ENCODE measurements at regions not wholly inside any gene's neighbourhood (a gene's known extent, or its start where the extent isn't known, plus 50 kb on each side); places are given as distances from the start of the nearest gene placed in this dataset.

GRCh38 chr5:103441523-103441922 lies 121.1 kb downstream of the NUDT12 start:
- no peak for TF ChIP-seq POLR2A (IDR thresholded peaks at IDR 0.05; ENCODE audit: extremely low read depth, insufficient read length)
- TF ChIP-seq, protein P1, sequence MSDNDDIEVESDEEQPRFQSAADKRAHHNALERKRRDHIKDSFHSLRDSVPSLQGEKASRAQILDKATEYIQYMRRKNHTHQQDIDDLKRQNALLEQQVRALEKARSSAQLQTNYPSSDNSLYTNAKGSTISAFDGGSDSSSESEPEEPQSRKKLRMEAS (IDR thresholded peaks at IDR 0.05; ENCODE audit: low read depth, low read length), result no peak
- TF ChIP-seq, protein P2, sequence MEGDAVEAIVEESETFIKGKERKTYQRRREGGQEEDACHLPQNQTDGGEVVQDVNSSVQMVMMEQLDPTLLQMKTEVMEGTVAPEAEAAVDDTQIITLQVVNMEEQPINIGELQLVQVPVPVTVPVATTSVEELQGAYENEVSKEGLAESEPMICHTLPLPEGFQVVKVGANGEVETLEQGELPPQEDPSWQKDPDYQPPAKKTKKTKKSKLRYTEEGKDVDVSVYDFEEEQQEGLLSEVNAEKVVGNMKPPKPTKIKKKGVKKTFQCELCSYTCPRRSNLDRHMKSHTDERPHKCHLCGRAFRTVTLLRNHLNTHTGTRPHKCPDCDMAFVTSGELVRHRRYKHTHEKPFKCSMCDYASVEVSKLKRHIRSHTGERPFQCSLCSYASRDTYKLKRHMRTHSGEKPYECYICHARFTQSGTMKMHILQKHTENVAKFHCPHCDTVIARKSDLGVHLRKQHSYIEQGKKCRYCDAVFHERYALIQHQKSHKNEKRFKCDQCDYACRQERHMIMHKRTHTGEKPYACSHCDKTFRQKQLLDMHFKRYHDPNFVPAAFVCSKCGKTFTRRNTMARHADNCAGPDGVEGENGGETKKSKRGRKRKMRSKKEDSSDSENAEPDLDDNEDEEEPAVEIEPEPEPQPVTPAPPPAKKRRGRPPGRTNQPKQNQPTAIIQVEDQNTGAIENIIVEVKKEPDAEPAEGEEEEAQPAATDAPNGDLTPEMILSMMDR (IDR thresholded peaks at IDR 0.05; ENCODE audit: low read depth, low read length), result peak; percentile 15

All from NB4 (cell line).